ENCODE measurements at regions not wholly inside any gene's neighbourhood (a gene's known extent, or its start where the extent isn't known, plus 50 kb on each side); places are given as distances from the start of the nearest gene placed in this dataset.

DNA sequence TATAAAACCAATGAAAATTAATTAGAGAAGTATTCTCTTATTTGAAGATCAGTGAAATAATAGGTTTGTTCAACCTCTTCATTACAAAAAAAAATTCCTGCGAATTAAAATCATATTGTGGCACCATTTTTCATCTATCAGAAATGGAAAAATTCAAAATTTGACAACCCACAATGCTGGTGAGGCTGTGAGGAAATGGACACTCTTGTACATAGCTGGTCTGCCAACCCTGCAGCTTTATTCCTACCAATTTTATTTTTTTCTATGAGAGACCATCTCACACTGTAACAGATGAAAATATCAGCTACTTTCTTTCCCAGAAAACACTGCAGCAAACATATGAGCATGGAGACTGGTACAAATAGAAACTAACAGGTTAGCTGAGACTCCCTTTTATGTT is 208.8 kb upstream of the SEMA3E start:
- TF ChIP-seq, protein P1, sequence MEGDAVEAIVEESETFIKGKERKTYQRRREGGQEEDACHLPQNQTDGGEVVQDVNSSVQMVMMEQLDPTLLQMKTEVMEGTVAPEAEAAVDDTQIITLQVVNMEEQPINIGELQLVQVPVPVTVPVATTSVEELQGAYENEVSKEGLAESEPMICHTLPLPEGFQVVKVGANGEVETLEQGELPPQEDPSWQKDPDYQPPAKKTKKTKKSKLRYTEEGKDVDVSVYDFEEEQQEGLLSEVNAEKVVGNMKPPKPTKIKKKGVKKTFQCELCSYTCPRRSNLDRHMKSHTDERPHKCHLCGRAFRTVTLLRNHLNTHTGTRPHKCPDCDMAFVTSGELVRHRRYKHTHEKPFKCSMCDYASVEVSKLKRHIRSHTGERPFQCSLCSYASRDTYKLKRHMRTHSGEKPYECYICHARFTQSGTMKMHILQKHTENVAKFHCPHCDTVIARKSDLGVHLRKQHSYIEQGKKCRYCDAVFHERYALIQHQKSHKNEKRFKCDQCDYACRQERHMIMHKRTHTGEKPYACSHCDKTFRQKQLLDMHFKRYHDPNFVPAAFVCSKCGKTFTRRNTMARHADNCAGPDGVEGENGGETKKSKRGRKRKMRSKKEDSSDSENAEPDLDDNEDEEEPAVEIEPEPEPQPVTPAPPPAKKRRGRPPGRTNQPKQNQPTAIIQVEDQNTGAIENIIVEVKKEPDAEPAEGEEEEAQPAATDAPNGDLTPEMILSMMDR (IDR thresholded peaks at IDR 0.05): no peak
- TF ChIP-seq EZH2 (IDR thresholded peaks at IDR 0.05): no peak

Measured in neural progenitor cell (in vitro differentiated cells).